Hematopoietic multipotent progenitor cell treated with erythropoietin and hydrocortisone succinate and interleukin-3 and kit ligand, for 8 days (in vitro differentiated cells): ENCODE measurements at regions not wholly inside any gene's neighbourhood (a gene's known extent, or its start where the extent isn't known, plus 50 kb on each side); places are given as distances from the start of the nearest gene placed in this dataset.
"Not testable (repeated sequence)": the region's sequence is repeated elsewhere in the genome, so short reads cannot be mapped to it uniquely, and the experiment has no call there.

Experiments
- DNase-seq: peaks from one replicate; pipeline ENCODE4 v3.0.0-alpha.2; 2015

GRCh38 chrX:3881898-3882552, 168.6 kb upstream of the PRKX start:
- DNase-seq = not testable (repeated sequence)

- DNase-seq = not testable (repeated sequence)
Observed at GRCh38 chrX:3881255-3881895, 167.9 kb upstream of the PRKX start.

DNA sequence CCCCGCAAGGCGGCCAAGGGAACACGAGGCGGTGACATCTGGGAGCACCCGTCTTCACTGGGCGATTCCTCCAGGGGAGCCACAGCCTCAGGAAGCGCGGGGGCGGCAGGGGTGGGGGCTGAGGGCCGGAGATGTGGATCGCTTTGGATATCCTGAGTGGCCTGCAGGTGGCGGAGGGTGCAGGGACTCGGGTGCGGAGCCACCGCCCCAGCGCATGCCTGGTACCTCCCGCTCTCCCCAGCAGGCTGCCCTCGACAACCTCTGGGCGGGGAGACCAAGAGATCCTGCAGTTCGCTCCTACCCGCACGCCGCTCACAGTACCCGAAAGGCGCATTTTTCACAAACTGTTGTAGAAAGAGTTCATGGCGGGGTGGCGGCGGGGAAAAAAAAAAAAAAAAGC, 162.9 kb upstream of the PRKX start:
- not testable (repeated sequence) for DNase-seq

DNA sequence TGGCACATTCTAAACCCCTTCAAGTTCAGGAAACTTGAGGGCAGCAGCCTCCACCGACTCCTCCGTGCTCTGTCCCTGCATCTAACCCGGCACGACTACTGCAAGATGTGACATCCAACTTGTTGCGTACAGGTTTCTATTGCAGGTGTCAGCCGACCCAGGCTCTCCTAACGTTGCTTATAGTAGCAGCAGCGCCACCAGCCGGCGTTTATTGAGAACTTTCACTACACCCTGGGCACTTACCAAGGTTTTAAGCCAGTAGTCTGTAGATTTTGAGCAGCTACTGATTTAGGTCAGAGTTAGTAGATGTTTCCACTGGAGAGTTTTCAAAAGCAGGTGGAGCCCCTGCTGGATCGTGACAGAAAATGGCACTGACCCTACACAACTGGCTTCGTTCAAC, 162.2 kb upstream of the PRKX start:
- DNase-seq = not testable (repeated sequence)

GRCh38 chrX:3872226-3872879, 158.9 kb upstream of the PRKX start:
- not testable (repeated sequence) for DNase-seq

DNA sequence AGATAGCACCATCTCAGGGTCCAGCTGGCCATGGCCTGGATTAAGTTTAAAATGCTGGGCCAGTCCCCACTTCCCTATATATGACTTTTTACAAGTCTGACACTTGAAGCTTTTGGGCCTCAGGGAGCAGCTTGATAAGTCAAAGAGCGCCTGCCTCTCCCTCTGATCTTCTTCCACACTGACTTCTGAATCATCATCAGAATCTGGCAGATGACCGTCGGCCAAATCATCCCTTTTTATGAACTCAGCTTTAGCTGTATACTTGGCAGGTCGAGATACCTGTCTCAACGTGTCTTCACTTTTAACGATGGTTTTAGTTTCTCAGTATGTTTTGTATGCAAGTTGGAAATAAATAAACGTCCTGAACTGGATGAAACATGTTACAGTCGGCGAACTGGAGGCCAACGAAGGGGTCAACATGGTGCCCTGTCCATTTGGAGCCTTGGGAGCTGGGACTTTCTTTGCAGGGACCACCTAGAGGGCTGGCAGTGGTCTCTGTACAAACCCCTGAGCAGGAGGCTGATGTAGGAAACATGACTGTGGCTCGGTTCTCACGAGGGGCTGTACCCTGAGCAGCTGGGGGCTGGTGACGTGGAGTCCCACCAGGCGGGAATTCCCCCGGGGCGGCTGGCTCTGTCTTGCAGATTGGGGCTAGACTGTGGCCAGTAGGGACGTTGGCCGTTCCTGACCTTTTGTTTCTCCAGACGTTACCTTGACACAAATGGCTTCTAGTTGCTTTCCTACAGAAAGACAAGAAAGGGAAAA, 153.8 kb upstream of the PRKX start:
- not testable (repeated sequence) for DNase-seq

DNA sequence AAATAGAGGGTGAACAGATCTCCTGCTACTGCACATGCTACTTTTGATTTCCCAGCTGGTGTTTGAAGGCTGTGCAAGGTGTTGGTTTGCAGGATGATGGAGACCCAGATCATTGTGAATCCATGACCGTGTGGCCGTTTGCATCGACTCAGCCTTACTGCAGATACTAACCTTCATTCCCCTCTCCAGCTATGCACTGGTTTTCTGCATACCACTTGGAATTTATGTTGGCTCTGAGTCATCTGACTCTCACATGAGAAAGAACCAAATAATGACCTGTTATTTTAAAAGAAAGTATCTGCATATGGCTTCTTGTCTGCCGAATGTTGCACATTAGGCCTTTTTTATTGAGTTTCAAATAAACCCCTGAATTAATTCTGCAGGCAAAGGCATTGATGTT, 144.9 kb upstream of the PRKX start:
- not testable (repeated sequence) for DNase-seq

- DNase-seq = not testable (repeated sequence)
Observed at GRCh38 chrX:3843522-3844145, 130.2 kb upstream of the PRKX start.

DNA sequence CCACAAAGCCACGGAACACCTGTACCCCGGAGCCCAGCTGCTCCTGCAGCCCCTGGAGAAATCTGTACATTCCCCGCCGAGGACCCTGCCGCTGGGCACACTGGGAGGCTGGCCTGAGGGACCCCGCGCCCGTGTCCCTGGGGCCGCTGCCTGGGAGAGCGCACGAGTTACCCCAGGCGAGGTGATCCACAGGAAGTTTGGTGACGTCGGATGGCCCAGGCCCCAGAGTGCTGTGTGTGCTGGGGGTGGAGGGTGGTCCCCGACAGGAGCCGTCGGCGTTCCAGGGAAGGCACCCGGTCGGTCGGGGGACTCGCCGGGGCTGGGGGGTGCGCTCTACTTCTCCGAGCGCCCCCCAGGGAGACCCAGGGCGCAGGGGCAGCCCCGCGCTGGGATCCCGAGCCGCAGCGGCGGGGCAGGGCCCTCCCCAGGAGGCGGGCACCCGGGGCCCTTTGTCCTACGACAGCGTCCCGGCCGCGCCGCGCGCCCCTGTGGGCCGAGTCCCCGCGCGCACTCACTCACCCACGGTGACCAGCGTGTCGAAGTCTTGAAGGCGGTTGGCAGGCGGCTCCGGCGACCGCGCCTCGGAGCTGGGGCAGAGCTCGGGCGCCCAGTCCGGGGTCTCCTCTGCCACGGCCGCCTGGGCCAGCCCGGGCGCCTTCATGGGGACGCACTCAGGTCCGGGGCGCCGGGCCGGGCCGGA, 129.5 kb upstream of the PRKX start:
- not testable (repeated sequence) for DNase-seq

DNA sequence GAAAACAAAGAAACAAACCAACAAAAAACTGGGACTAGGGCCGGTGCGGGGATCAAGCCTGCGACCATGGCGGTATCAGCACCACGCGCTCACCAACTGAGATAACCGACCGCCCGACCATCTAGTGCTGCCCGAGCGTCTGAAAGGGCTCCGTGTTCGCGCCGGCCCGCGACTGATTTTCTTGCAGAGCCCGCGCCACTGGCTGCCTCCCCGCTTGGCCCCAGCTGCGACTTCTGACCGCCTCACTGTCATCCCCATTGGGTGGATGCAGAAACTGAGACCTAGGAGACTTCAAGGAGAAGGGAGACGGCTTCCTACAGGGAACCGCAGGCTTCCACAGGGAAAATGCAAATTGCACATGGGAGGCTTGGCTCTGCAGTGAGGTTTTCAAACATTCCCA, 125.3 kb upstream of the PRKX start:
- not testable (repeated sequence) for DNase-seq

GRCh38 chrX:3837958-3838643, 124.7 kb upstream of the PRKX start:
- DNase-seq = not testable (repeated sequence)

GRCh38 chrX:3837211-3837610, 123.8 kb upstream of the PRKX start:
- DNase-seq = not testable (repeated sequence)

- DNase-seq = not testable (repeated sequence)
Observed at GRCh38 chrX:3833761-3834542, 120.5 kb upstream of the PRKX start.

DNA sequence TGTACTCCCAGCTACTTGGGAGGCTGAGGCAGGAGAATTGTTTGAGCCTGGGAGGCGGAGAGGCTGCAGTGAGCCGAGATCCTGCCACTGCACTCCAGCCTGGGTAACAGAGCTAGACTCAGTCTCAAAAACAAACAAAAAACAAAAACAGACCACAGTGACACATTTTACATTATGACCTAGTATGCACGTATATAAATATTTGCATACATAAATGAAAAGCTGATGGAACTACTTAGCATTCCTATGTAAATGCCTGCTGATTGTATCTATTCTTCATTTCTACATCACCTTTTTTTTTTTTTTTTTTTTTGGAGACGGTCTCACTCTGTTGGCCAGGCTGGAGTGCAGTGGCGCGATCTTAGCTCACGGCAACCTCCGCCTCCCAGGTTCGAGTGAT, 116.6 kb upstream of the PRKX start:
- not testable (repeated sequence) for DNase-seq

- not testable (repeated sequence) for DNase-seq
Observed at GRCh38 chrX:3829041-3829531, 115.6 kb upstream of the PRKX start.

DNA sequence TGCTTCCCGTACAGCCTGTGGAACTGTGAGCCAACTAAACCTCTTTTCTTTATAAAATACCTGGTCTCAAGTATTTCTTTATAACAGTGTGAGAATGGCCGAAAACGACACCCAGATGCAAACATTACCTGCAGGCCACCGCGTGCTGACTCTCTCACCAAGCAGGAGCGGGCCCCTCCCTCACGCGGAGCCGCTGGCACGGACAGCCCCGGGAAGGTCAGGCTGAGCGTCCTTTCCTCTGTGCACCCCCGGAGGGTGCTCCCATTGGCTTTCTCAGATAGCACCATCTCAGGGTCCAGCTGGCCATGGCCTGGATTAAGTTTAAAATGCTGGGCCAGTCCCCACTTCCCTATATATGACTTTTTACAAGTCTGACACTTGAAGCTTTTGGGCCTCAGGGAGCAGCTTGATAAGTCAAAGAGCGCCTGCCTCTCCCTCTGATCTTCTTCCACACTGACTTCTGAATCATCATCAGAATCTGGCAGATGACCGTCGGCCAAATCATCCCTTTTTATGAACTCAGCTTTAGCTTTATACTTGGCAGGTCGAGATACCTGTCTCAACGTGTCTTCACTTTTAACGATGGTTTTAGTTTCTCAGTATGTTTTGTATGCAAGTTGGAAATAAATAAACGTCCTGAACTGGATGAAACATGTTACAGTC, 115.1 kb upstream of the PRKX start:
- not testable (repeated sequence) for DNase-seq

DNA sequence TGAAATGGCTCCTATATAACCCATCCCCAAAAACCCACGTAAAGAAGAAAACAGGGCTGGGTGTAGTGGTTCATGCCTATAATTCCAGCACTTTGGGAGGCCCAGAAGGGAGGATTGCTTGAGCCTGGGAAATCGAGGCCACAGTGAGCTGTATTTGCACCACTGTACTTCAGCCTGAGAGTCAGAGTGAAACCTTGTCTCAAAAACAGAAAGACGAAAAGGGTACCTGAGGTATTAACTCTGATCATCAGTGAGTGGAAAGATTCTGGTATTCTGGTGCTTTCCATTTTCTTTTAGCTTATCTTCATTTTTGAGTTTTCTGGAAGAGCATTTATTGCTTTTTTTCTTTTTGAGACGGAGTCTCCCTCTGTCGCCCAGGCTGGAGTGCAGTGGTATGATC, 110.6 kb upstream of the PRKX start:
- not testable (repeated sequence) for DNase-seq

DNA sequence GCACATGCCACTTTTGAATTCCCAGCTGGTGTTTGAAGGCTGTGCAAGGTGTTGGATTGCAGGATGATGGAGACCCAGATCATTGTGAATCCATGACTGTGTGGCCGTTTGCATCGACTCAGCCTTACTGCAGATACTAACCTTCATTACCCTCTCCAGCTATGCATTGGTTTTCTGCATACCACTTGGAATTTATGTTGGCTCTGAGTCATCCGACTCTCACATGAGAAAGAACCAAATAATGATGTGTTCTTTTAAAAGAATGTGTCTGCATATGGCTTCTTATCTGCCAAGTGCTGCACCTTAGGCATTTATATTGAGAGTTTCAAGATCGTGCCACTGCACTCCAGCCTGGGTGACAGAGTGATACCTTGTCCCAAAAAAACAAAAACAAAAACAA, 106.7 kb upstream of the PRKX start:
- DNase-seq = no peak

- DNase-seq = not testable (repeated sequence)
Observed at GRCh38 chrX:3817480-3817879, 104.0 kb upstream of the PRKX start.
